Loucy (cell line): ENCODE measurements at regions not wholly inside any gene's neighbourhood (a gene's known extent, or its start where the extent isn't known, plus 50 kb on each side); places are given as distances from the start of the nearest gene placed in this dataset.

Source experiments
- H2AFZ ChIP-seq: fragments of 200-600 bp; sonication (generic); 2 replicates; pipeline ENCODE4 v1.6.0; 2016; ENCODE audit warnings: antibody characterized with exemption, mild to moderate bottlenecking, low read length, moderate library complexity
- H3F3A ChIP-seq: fragments of 200-600 bp; 2 replicates; pipeline ENCODE4 v1.6.0; 2016; ENCODE audit warnings: antibody characterized with exemption, low read depth, mild to moderate bottlenecking
- H3K27me3 ChIP-seq: fragments of 200-600 bp; sonication (generic); 2 replicates; pipeline ENCODE4 v1.6.1; 2014; ENCODE audit warnings: low read length, mild to moderate bottlenecking; ENCODE audit not compliant: insufficient read depth, poor library complexity, severe bottlenecking
- H3K36me3 ChIP-seq: fragments of 200-600 bp; sonication (generic); 2 replicates; pipeline ENCODE4 v1.6.1; 2016; ENCODE audit warnings: low read length; ENCODE audit not compliant: insufficient read depth
- H3K4me1 ChIP-seq: fragments of 200-600 bp; sonication (generic); 2 replicates; pipeline ENCODE4 v1.5.1; 2014; ENCODE audit warnings: low read length, mild to moderate bottlenecking; ENCODE audit not compliant: insufficient read depth, poor library complexity, severe bottlenecking
- H3K4me2 ChIP-seq: fragments of 200-600 bp; sonication (generic); 2 replicates; pipeline ENCODE4 v1.6.0; 2014; ENCODE audit warnings: antibody characterized with exemption, low read length, low read depth, mild to moderate bottlenecking; ENCODE audit not compliant: poor library complexity, severe bottlenecking
- H3K4me3 ChIP-seq: fragments of 200-600 bp; sonication (generic); 2 replicates; pipeline ENCODE4 v1.5.1; 2014; ENCODE audit warnings: low read length, mild to moderate bottlenecking, mixed read lengths; ENCODE audit not compliant: poor library complexity, severe bottlenecking
- H3K79me2 ChIP-seq: fragments of 200-600 bp; sonication (generic); 2 replicates; pipeline ENCODE4 v1.6.1; 2014; ENCODE audit warnings: low read length; ENCODE audit not compliant: insufficient read depth
- H3K9ac ChIP-seq: fragments of 200-600 bp; sonication (generic); 2 replicates; pipeline ENCODE4 v1.6.0; 2014; ENCODE audit warnings: mild to moderate bottlenecking, low read depth, low read length, moderate library complexity; ENCODE audit not compliant: poor library complexity, severe bottlenecking
- H3K9me2 ChIP-seq: fragments of 200-600 bp; sonication (generic); replicated peaks from 2 replicates; pipeline ENCODE4 v1.6.1; 2016; ENCODE audit warnings: low read depth, low read length, mixed read lengths
- H3K9me3 ChIP-seq: fragments of 200-600 bp; sonication (generic); 2 replicates; pipeline ENCODE4 v1.6.1; 2014; ENCODE audit warnings: mild to moderate bottlenecking, antibody characterized with exemption, low read length, low read depth; ENCODE audit not compliant: insufficient read depth
- H4K20me1 ChIP-seq: fragments of 200-600 bp; sonication (generic); 2 replicates; pipeline ENCODE4 v1.6.0; 2014; ENCODE audit warnings: antibody characterized with exemption, low read length, mild to moderate bottlenecking; ENCODE audit not compliant: insufficient read depth, poor library complexity, severe bottlenecking
- EZH2phosphoT487 ChIP-seq: fragments of 200-600 bp; IDR thresholded peaks from 2 replicates; pipeline ENCODE4 v1.6.1; 2018; ENCODE audit warnings: antibody characterized with exemption, mild to moderate bottlenecking, moderate library complexity, borderline replicate concordance
- TF ChIP-seq, protein P1 (sequence below): fragments of 200-600 bp; sonication (generic); conservative IDR thresholded peaks from 2 replicates; pipeline ENCODE4 v1.5.1; 2014; ENCODE audit warnings: mild to moderate bottlenecking, antibody characterized with exemption, low read length

GRCh38 chr11:79626135-79627075 lies 185.6 kb upstream of the TENM4 start:
- no peaks in the 10 kb centered on the region for H3K4me1 ChIP-seq
- no peak overlapping the region for H3K4me2 ChIP-seq
- H3K9me2 ChIP-seq = no peaks in the 10 kb centered on the region
- no peaks in the 10 kb centered on the region for H3K9me3 ChIP-seq
- no peaks in the 10 kb centered on the region for H3K27me3 ChIP-seq
- H3K36me3 ChIP-seq = no peaks in the 10 kb centered on the region
- H3K9ac ChIP-seq = no peak overlapping the region
- H3K79me2 ChIP-seq = no peaks in the 10 kb centered on the region
- H4K20me1 ChIP-seq = no peaks in the 10 kb centered on the region
- H3F3A ChIP-seq = no peaks in the 10 kb centered on the region
- H3K4me3 ChIP-seq = no peak overlapping the region
- no peak overlapping the region for H2AFZ ChIP-seq
- TF ChIP-seq EZH2phosphoT487 = no peak
- TF ChIP-seq, protein P1, sequence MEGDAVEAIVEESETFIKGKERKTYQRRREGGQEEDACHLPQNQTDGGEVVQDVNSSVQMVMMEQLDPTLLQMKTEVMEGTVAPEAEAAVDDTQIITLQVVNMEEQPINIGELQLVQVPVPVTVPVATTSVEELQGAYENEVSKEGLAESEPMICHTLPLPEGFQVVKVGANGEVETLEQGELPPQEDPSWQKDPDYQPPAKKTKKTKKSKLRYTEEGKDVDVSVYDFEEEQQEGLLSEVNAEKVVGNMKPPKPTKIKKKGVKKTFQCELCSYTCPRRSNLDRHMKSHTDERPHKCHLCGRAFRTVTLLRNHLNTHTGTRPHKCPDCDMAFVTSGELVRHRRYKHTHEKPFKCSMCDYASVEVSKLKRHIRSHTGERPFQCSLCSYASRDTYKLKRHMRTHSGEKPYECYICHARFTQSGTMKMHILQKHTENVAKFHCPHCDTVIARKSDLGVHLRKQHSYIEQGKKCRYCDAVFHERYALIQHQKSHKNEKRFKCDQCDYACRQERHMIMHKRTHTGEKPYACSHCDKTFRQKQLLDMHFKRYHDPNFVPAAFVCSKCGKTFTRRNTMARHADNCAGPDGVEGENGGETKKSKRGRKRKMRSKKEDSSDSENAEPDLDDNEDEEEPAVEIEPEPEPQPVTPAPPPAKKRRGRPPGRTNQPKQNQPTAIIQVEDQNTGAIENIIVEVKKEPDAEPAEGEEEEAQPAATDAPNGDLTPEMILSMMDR = no peak

DNA sequence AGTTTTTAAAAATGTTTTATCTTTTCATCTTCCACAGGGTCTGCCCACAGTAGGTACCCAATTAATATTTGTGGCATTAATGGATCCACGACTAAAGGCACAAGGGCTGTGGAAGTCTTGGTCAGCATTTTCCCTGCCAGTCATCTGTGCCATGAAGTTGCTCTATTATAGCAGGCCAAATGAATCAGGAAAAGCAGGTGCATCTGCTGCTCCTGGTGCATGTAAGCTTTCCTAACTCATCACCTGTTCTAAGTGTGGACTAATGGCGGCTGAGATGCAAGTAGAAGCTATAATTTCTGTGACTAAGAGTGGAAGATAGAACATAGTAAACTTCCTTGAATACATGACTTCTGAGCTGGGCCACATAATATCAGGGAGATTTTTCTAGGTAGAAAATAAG lies 182.5 kb upstream of the TENM4 start:
- TF ChIP-seq EZH2phosphoT487 = no peak
- TF ChIP-seq, protein P1 = no peak
- no peaks in the 10 kb centered on the region for H3K79me2 ChIP-seq
- H3K36me3 ChIP-seq = no peaks in the 10 kb centered on the region
- no peak overlapping the region for H3K4me3 ChIP-seq
- no peaks in the 10 kb centered on the region for H3K4me1 ChIP-seq
- no peaks in the 10 kb centered on the region for H3F3A ChIP-seq
- no peak overlapping the region for H2AFZ ChIP-seq
- H3K9me3 ChIP-seq = no peaks in the 10 kb centered on the region
- H3K27me3 ChIP-seq = no peaks in the 10 kb centered on the region
- H3K4me2 ChIP-seq = no peak overlapping the region
- H3K9ac ChIP-seq = no peak overlapping the region
- H4K20me1 ChIP-seq = no peaks in the 10 kb centered on the region
- H3K9me2 ChIP-seq = no peaks in the 10 kb centered on the region

DNA sequence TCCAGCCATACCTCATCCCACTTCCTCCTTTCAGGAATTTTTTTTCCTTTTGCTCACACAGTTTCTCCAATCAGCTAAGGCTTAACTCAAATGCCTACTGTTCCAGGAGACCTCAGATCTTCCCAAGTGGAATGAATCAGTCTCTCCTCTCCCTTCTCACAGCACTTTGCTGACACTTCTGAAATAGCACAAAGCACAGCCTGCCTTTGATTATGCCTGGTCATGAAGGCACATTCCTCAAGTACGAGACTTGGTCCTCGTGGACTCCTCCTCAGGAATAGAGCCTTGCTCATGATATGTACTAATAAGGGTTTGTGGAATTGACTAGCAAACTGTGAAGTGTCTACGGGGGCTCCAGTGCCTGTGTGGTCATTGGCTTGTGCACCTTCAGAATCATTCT lies 176.7 kb upstream of the TENM4 start:
- H3K9ac ChIP-seq = no peak overlapping the region
- no peaks in the 10 kb centered on the region for H3K79me2 ChIP-seq
- TF ChIP-seq, protein P1 = no peak
- TF ChIP-seq EZH2phosphoT487 = no peak
- H2AFZ ChIP-seq = no peak overlapping the region
- H3K4me3 ChIP-seq = no peak overlapping the region
- no peaks in the 10 kb centered on the region; the same call in 1 of the 2 replicates for H3K9me3 ChIP-seq
- H3K27me3 ChIP-seq = no peaks in the 10 kb centered on the region
- no peaks in the 10 kb centered on the region for H4K20me1 ChIP-seq
- no peaks in the 10 kb centered on the region for H3K9me2 ChIP-seq
- H3K4me1 ChIP-seq = no peaks in the 10 kb centered on the region
- no peak overlapping the region for H3K4me2 ChIP-seq
- H3K36me3 ChIP-seq = no peaks in the 10 kb centered on the region
- H3F3A ChIP-seq = no peaks in the 10 kb centered on the region
